ENCODE measurements at regions not wholly inside any gene's neighbourhood (a gene's known extent, or its start where the extent isn't known, plus 50 kb on each side); places are given as distances from the start of the nearest gene placed in this dataset.

GRCh38 chr4:53764761-53765490, 173.6 kb upstream of the LNX1 start:
- no peak for DNase-seq

- DNase-seq: no peak
These were observed 172.7 kb upstream of the LNX1 start for GRCh38 chr4:53763813-53764597.

GRCh38 chr4:53755656-53756055, 164.4 kb upstream of the LNX1 start:
- DNase-seq: no peak

- no peak for DNase-seq
These were observed 160.8 kb upstream of the LNX1 start for GRCh38 chr4:53752124-53752523.

- DNase-seq: peak in 1 of 2 donors; percentile 5
These were observed 157.1 kb upstream of the LNX1 start for GRCh38 chr4:53748328-53748772.

GRCh38 chr4:53747401-53747800, 156.1 kb upstream of the LNX1 start:
- DNase-seq: no peak

GRCh38 chr4:53744446-53745160, 153.3 kb upstream of the LNX1 start:
- DNase-seq: no peak

- DNase-seq: no peak
These were observed 143.5 kb upstream of the LNX1 start for GRCh38 chr4:53734584-53735353.

- no peak for DNase-seq
These were observed 142.9 kb upstream of the LNX1 start for GRCh38 chr4:53734182-53734581.

GRCh38 chr4:53732661-53733060, 141.4 kb upstream of the LNX1 start:
- DNase-seq: no peak

GRCh38 chr4:53730031-53730805, 138.9 kb upstream of the LNX1 start:
- no peak for DNase-seq

GRCh38 chr4:53722110-53722509, 130.8 kb upstream of the LNX1 start:
- DNase-seq: no peak

- no peak for DNase-seq
These were observed 130.0 kb upstream of the LNX1 start for GRCh38 chr4:53721263-53721662.

- no peak for DNase-seq
These were observed 129.5 kb upstream of the LNX1 start for GRCh38 chr4:53720776-53721175.

- DNase-seq: no peak
These were observed 125.8 kb upstream of the LNX1 start for GRCh38 chr4:53717064-53717549.

- no peak for DNase-seq
These were observed 125.3 kb upstream of the LNX1 start for GRCh38 chr4:53716471-53717063.

GRCh38 chr4:53716011-53716410, 124.7 kb upstream of the LNX1 start:
- no peak for DNase-seq

GRCh38 chr4:53714236-53715140, 123.2 kb upstream of the LNX1 start:
- no peak for DNase-seq

- DNase-seq: no peak
These were observed 122.5 kb upstream of the LNX1 start for GRCh38 chr4:53713767-53714166.

- no peak for DNase-seq
These were observed 122.0 kb upstream of the LNX1 start for GRCh38 chr4:53713296-53713695.
